Vagina (tissue), 2 donors: ENCODE measurements at regions not wholly inside any gene's neighbourhood (a gene's known extent, or its start where the extent isn't known, plus 50 kb on each side); places are given as distances from the start of the nearest gene placed in this dataset.

Experiments
- POLR2A ChIP-seq, 2 donors: fragments of 450-650 bp; IDR thresholded peaks; one replicate each; pipeline ENCODE4 v1.6.1; 2017; ENCODE audit warnings: antibody characterized with exemption in 2 of 2, mild to moderate bottlenecking in 2 of 2, moderate library complexity in 2 of 2
- TF ChIP-seq, protein P1 (sequence below), 3 experiments: fragments of 450-650 bp in 2 of 3; fragments of 200-600 bp in 1 of 3; sonication (generic) in 1 of 3; IDR thresholded peaks; one replicate each; pipeline ENCODE4 v1.5.1; 2017 to 2019; ENCODE audit warnings: antibody characterized with exemption in 3 of 3, mild to moderate bottlenecking in 2 of 3, moderate library complexity in 2 of 3

DNA sequence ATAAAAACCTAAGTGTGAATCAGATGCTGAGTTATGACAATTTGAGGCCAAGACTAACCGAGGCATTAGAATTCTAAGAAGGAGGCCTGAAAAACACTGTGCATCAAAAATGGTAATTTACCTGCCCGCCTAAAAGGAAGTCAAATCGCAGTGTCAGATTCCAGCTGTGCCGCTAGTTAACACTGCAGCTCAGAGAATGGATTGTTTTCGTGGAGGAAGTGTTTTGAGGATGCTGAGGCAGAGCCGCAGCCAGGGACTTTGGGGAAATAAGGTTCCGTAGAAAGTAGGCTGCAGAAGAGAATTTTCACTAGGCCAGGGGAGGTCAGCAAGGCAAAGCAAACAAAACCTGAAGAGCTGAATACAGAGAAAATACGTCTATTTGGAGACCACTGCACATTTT lies 226.4 kb upstream of the ISL1 start:
- TF ChIP-seq POLR2A (IDR thresholded peaks at IDR 0.05), result no peak
- TF ChIP-seq, protein P1, sequence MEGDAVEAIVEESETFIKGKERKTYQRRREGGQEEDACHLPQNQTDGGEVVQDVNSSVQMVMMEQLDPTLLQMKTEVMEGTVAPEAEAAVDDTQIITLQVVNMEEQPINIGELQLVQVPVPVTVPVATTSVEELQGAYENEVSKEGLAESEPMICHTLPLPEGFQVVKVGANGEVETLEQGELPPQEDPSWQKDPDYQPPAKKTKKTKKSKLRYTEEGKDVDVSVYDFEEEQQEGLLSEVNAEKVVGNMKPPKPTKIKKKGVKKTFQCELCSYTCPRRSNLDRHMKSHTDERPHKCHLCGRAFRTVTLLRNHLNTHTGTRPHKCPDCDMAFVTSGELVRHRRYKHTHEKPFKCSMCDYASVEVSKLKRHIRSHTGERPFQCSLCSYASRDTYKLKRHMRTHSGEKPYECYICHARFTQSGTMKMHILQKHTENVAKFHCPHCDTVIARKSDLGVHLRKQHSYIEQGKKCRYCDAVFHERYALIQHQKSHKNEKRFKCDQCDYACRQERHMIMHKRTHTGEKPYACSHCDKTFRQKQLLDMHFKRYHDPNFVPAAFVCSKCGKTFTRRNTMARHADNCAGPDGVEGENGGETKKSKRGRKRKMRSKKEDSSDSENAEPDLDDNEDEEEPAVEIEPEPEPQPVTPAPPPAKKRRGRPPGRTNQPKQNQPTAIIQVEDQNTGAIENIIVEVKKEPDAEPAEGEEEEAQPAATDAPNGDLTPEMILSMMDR (IDR thresholded peaks at IDR 0.05), result no peak
